IMR-90 (cell line): ENCODE measurements at regions not wholly inside any gene's neighbourhood (a gene's known extent, or its start where the extent isn't known, plus 50 kb on each side); places are given as distances from the start of the nearest gene placed in this dataset.
A peak's percentile ranks its signal among the peaks of the same experiment; 100 is the strongest.

ENCODE experiments used
- ATAC-seq: fragments of 200-7000 bp; cut with Tn5 transposase; 2 replicates; pipeline ENCODE4 v1.9.1; 2020; ENCODE audit warnings: low read depth, mild to moderate bottlenecking, moderate library complexity
- BruUV-seq: library from RNA; stranded (reverse); fragments of 400-500 nt; replicated peaks from 2 replicates; lab custom pipeline; 2021; lab: Mats Ljungman, UMichigan
- CTCF ChIA-PET: fragments of 300-600 bp; formaldehyde crosslinking; extraction: SDS; loops from one replicate; lab custom pipeline; 2021; ENCODE audit warnings: antibody characterized with exemption; lab: Yijun Ruan, JAX
- POLR2A ChIA-PET: fragments of 300-600 bp; sonication (Branson Sonifier 250); formaldehyde crosslinking; loops from one replicate; lab custom pipeline; 2022; ENCODE audit warnings: antibody characterized with exemption; ENCODE audit not compliant: unreplicated experiment; lab: Charles Lee
- DNase-seq: peaks from one replicate; pipeline ENCODE4 v3.0.0; 2013
- H2AFZ ChIP-seq: replicated peaks from 2 replicates; pipeline ENCODE3; 2013; ENCODE audit warnings: low read length, mild to moderate bottlenecking; ENCODE audit not compliant: poor library complexity
- H2AK5ac ChIP-seq: 2 replicates; pipeline ENCODE4 v1.6.1; 2013; ENCODE audit warnings: low read depth, low read length, inconsistent platforms
- H2AK9ac ChIP-seq: replicated peaks from 2 replicates; pipeline ENCODE3; 2013; ENCODE audit warnings: mild to moderate bottlenecking, low read depth, low read length, moderate library complexity; ENCODE audit not compliant: poor library complexity
- H2BK120ac ChIP-seq: 2 replicates; pipeline ENCODE4 v1.6.1; 2013; ENCODE audit warnings: low read depth, low read length, inconsistent platforms
- H2BK15ac ChIP-seq: 3 replicates; pipeline ENCODE4 v1.6.1; 2013; ENCODE audit warnings: low read depth, low read length, inconsistent platforms
- H2BK20ac ChIP-seq: 2 replicates; pipeline ENCODE4 v1.6.1; 2013; ENCODE audit warnings: low read depth, mild to moderate bottlenecking, inconsistent platforms, low read length, moderate library complexity
- H2BK5ac ChIP-seq: 2 replicates; pipeline ENCODE4 v1.6.1; 2013; ENCODE audit warnings: mild to moderate bottlenecking, low read depth, low read length, inconsistent platforms; ENCODE audit not compliant: poor library complexity, severe bottlenecking
- H3K14ac ChIP-seq: replicated peaks from 2 replicates; pipeline ENCODE4 v1.6.1; 2013; ENCODE audit warnings: low read depth, low read length, inconsistent platforms
- H3K18ac ChIP-seq: 2 replicates; pipeline ENCODE4 v1.6.1; 2013; ENCODE audit warnings: low read depth, low read length, control low read depth
- H3K23ac ChIP-seq: 2 replicates; pipeline ENCODE4 v1.6.1; 2013; ENCODE audit warnings: low read depth, low read length, inconsistent platforms
- H3K27ac ChIP-seq: 2 replicates; pipeline ENCODE4 v1.5.1; 2013; ENCODE audit warnings: mild to moderate bottlenecking, control low read depth, low read length; ENCODE audit not compliant: insufficient read depth
- H3K27me3 ChIP-seq: 2 replicates; pipeline ENCODE4 v1.6.1; 2013; ENCODE audit warnings: low read length; ENCODE audit not compliant: control insufficient read depth, insufficient read depth
- H3K36me3 ChIP-seq: 2 replicates; pipeline ENCODE4 v1.6.1; 2013; ENCODE audit warnings: low read length, mixed read lengths; ENCODE audit not compliant: control insufficient read depth, insufficient read depth
- H3K4ac ChIP-seq: 2 replicates; pipeline ENCODE4 v1.6.1; 2013; ENCODE audit warnings: low read depth, low read length, inconsistent platforms
- H3K4me1 ChIP-seq: 2 replicates; pipeline ENCODE4 v1.6.1; 2013; ENCODE audit warnings: low read length, mixed read lengths; ENCODE audit not compliant: control insufficient read depth, insufficient read depth
- H3K4me2 ChIP-seq: 2 replicates; pipeline ENCODE4 v1.6.1; 2013; ENCODE audit warnings: low read depth, mild to moderate bottlenecking, control low read depth, low read length, moderate library complexity
- H3K4me3 ChIP-seq: 2 replicates; pipeline ENCODE4 v1.5.1; 2013; ENCODE audit warnings: low read depth, mild to moderate bottlenecking, control low read depth, low read length, moderate library complexity; ENCODE audit not compliant: insufficient read depth
- H3K56ac ChIP-seq: 2 replicates; pipeline ENCODE4 v1.6.1; 2013; ENCODE audit warnings: low read length, inconsistent platforms; ENCODE audit not compliant: insufficient read depth; ENCODE audit errors: extremely low read depth
- H3K79me1 ChIP-seq, 2 experiments: 2 replicates each; pipeline ENCODE4 v1.6.1; 2013; ENCODE audit warnings: low read length in 2 of 2, inconsistent platforms in 1 of 2, low read depth in 1 of 2
- H3K9ac ChIP-seq: 2 replicates; pipeline ENCODE4 v1.6.1; 2013; ENCODE audit warnings: low read depth, low read length, control low read depth
- H3K9me1 ChIP-seq: 2 replicates; pipeline ENCODE4 v1.6.1; 2013; ENCODE audit warnings: low read length, inconsistent platforms; ENCODE audit not compliant: insufficient read depth
- H3K9me3 ChIP-seq: 2 replicates; pipeline ENCODE4 v1.6.1; 2013; ENCODE audit warnings: low read length; ENCODE audit not compliant: control insufficient read depth, insufficient read depth
- H4K20me1 ChIP-seq: 2 replicates; pipeline ENCODE4 v1.6.1; 2013; ENCODE audit warnings: low read length, inconsistent platforms; ENCODE audit not compliant: insufficient read depth
- H4K5ac ChIP-seq: 2 replicates; pipeline ENCODE4 v1.6.1; 2013; ENCODE audit warnings: mild to moderate bottlenecking, low read depth, low read length, control low read depth
- H4K8ac ChIP-seq, 2 experiments: 2 replicates each; pipeline ENCODE4 v1.6.1; 2013; ENCODE audit warnings: low read depth in 2 of 2, low read length in 2 of 2, control low read depth in 1 of 2, inconsistent platforms in 1 of 2
- H4K91ac ChIP-seq: 2 replicates; pipeline ENCODE4 v1.6.1; 2013; ENCODE audit warnings: low read depth, low read length, inconsistent platforms; ENCODE audit not compliant: insufficient read depth
- BHLHE40 ChIP-seq: fragments of 150-350 bp; IDR thresholded peaks from 2 replicates; pipeline ENCODE4 v1.6.1; 2016; ENCODE audit warnings: mild to moderate bottlenecking, low read depth, low read length
- CEBPB ChIP-seq: IDR thresholded peaks from 2 replicates; pipeline ENCODE4 v1.6.1; 2012; ENCODE audit warnings: low read depth, low read length, improper control_type of control experiment
- CHD1 ChIP-seq: IDR thresholded peaks from 2 replicates; pipeline ENCODE4 v1.6.1; 2012; ENCODE audit warnings: low read depth, low read length, improper control_type of control experiment
- CTCF ChIP-seq: conservative IDR thresholded peaks from 2 replicates; pipeline ENCODE4 v1.5.1; 2012; ENCODE audit warnings: mild to moderate bottlenecking, low read depth, low read length, improper control_type of control experiment
- ELK1 ChIP-seq: fragments of 150-350 bp; IDR thresholded peaks from 2 replicates; pipeline ENCODE4 v1.6.1; 2016; ENCODE audit warnings: low read depth, mild to moderate bottlenecking, low read length, moderate library complexity, borderline replicate concordance
- FOS ChIP-seq: fragments of 150-350 bp; IDR thresholded peaks from 2 replicates; pipeline ENCODE4 v1.6.1; 2016; ENCODE audit warnings: low read depth, low read length
- MAFK ChIP-seq: IDR thresholded peaks from 2 replicates; pipeline ENCODE4 v1.6.1; 2012; ENCODE audit warnings: low read depth, low read length, improper control_type of control experiment
- NFE2L2 ChIP-seq: fragments of 150-350 bp; IDR thresholded peaks from 2 replicates; pipeline ENCODE4 v1.6.1; 2016; ENCODE audit warnings: low read depth, mild to moderate bottlenecking, low read length
- POLR2A ChIP-seq: IDR thresholded peaks from 2 replicates; pipeline ENCODE4 v1.6.1; 2012; ENCODE audit warnings: mild to moderate bottlenecking, low read depth, low read length
- RAD21 ChIP-seq: IDR thresholded peaks from 2 replicates; pipeline ENCODE4 v1.6.1; 2012; ENCODE audit warnings: low read length, improper control_type of control experiment
- RCOR1 ChIP-seq: IDR thresholded peaks from 2 replicates; pipeline ENCODE4 v1.6.1; 2012; ENCODE audit warnings: mild to moderate bottlenecking, low read length, improper control_type of control experiment; ENCODE audit not compliant: insufficient replicate concordance
- RFX5 ChIP-seq: IDR thresholded peaks from 2 replicates; pipeline ENCODE4 v1.8.0; 2012; ENCODE audit warnings: low read depth, mild to moderate bottlenecking, low read length, moderate library complexity
- SMC3 ChIP-seq: fragments of 150-350 bp; IDR thresholded peaks from 2 replicates; pipeline ENCODE4 v1.6.1; 2016; ENCODE audit warnings: low read depth, mild to moderate bottlenecking, antibody characterized with exemption, low read length, moderate library complexity
- USF2 ChIP-seq: fragments of 150-350 bp; IDR thresholded peaks from 2 replicates; pipeline ENCODE4 v1.6.1; 2017; ENCODE audit warnings: mild to moderate bottlenecking, antibody characterized with exemption, low read length, low read depth
- WGBS, 2 experiments: methylation state at CpG; one replicate each; pipeline versions ENCODE4 v1.1.5 to v1.1.7; 2013; ENCODE audit warnings: missing lambda C conversion rate in 2 of 2; ENCODE audit not compliant: insufficient read length in 1 of 2; ENCODE audit errors: extremely low coverage in 2 of 2; 5-methylcytosine and 5-hydroxymethylcytosine counted together
- dilution Hi-C: fragments of 300-500 bp; cut with HindIII; formaldehyde crosslinking; loops from one replicate; pipeline ENCODE4 v1.14.3; 2018; ENCODE audit warnings: low sequenced_read_pairs; ENCODE audit not compliant: unreplicated experiment
- in situ Hi-C: fragments of 300-500 bp; cut with MboI; formaldehyde crosslinking; loops from 3 replicates; pipeline ENCODE4 v1.14.3; 2019; ENCODE audit warnings: low sequenced_read_pairs, inconsistent platforms, mixed read lengths
- intact Hi-C: fragments of 100-400 bp; cut with micrococcal nuclease; formaldehyde crosslinking; loops from 2 replicates; pipeline ENCODE4 v1.10.0; 2022

- H3K23ac ChIP-seq = no peak overlapping the region
- peak; percentile 88 for ATAC-seq
- no peak overlapping the region for H2AFZ ChIP-seq
- H4K5ac ChIP-seq = no peak overlapping the region
- peaks cover 4% of the 10 kb centered on the region; the same call in 1 of the 2 replicates for H3K4me1 ChIP-seq
- no peaks in the 10 kb centered on the region for H3K9me1 ChIP-seq
- no peak overlapping the region for H3K9ac ChIP-seq
- H2BK5ac ChIP-seq = no peak overlapping the region
- intact Hi-C loops = loop anchor here (1.0 to 5.0 kb wide), 3 partner anchors 143 to 210 kb away; no protein-coding TSS in a partner anchor
- H3K36me3 ChIP-seq = no peaks in the 10 kb centered on the region
- no CpG with 5 or more reads among the region's 6 CpGs for WGBS, 2 experiments
- no peaks in the 10 kb centered on the region for H3K9me3 ChIP-seq
- no peak overlapping the region; the same call in 1 of the 2 replicates for H3K14ac ChIP-seq
- H3K4me3 ChIP-seq = no peak overlapping the region
- H3K4me2 ChIP-seq = no peak overlapping the region
- H2BK120ac ChIP-seq = peak overlapping the region; percentile 42
- H3K27ac ChIP-seq = no peak overlapping the region
- CTCF ChIA-PET = interaction anchor here (0.6 to 3.5 kb wide), 20 partner anchors 12 to 161 kb away, joined by 3 to 34 read pairs (median 4); partner anchors contain the start of gene AREG
- H2AK5ac ChIP-seq = peak overlapping the region; percentile 5; the same call in 1 of the 2 replicates
- peak overlapping the region in 1 of 2 experiments; percentile 69; a peak in 1 of 4 replicates for H4K8ac ChIP-seq
- no peaks in the 10 kb centered on the region for H3K27me3 ChIP-seq
- in situ Hi-C loops = loop anchor here (5.0 kb wide), 2 partner anchors 140 to 155 kb away; no protein-coding TSS in a partner anchor
- POLR2A ChIA-PET = interaction anchor here (0.6 kb wide), 1 partner anchor 214 kb away, joined by 4 read pairs; no protein-coding TSS in a partner anchor
- peak overlapping the region; percentile 6; the same call in 1 of the 2 replicates for H3K4ac ChIP-seq
- peak overlapping the region; percentile 10 for H2BK20ac ChIP-seq
- dilution Hi-C loops = no loop called here
- BruUV-seq = no TSS peak
- DNase-seq = peak; percentile 87
- H2BK15ac ChIP-seq = no peak overlapping the region; the same call in 2 of the 3 replicates
- H2AK9ac ChIP-seq = no peak overlapping the region
- no peak overlapping the region for H3K56ac ChIP-seq
- no peaks in the 10 kb centered on the region for H3K79me1 ChIP-seq
- H4K20me1 ChIP-seq = no peaks in the 10 kb centered on the region
- no peak overlapping the region for H3K18ac ChIP-seq
- H4K91ac ChIP-seq = no peak overlapping the region
- TF ChIP-seq POLR2A (no peak), CHD1 (no peak), RFX5 (no peak), ELK1 (no peak), CTCF (peak; percentile 78), NFE2L2 (no peak), SMC3 (peak; percentile 80), BHLHE40 (no peak), MAFK (no peak), RCOR1 (no peak), CEBPB (peak; percentile 84), FOS (no peak), RAD21 (peak; percentile 78), USF2 (no peak)
Measured at GRCh38 chr4:74531963-74532794, 87.2 kb downstream of the AREG start.
